ENCODE measurements at regions not wholly inside any gene's neighbourhood (a gene's known extent, or its start where the extent isn't known, plus 50 kb on each side); places are given as distances from the start of the nearest gene placed in this dataset.

GRCh38 chr7:67566101-67566500 lies 569.5 kb downstream of the TYW1 start:
- Histone ChIP-seq H3K9me3 (no peaks in the 10 kb centered on the region), H3K27ac (no peak overlapping the region), H3K4me3 (no peak overlapping the region), H3K27me3 (replicated peaks; ENCODE audit: insufficient read depth) (no peaks in the 10 kb centered on the region), H3K4me1 (ENCODE audit: control insufficient read depth in 1 of 2, low read depth in 2 of 2) (no peaks in the 10 kb centered on the region), H3K36me3 (no peaks in the 10 kb centered on the region)
- TF ChIP-seq CTCF (IDR thresholded peaks at IDR 0.05), result no peak
- DNase-seq (ENCODE audit: low spot score) (no peak), ATAC-seq (ENCODE audit: insufficient number of reproducible peaks, low FRiP score, low read depth) (no peak)

GRCh38 chr7:67571026-67571545 lies 574.5 kb downstream of the TYW1 start:
- no peak for TF ChIP-seq CTCF (IDR thresholded peaks at IDR 0.05)
- Histone ChIP-seq H3K4me3 (no peak overlapping the region), H3K4me1 (ENCODE audit: control insufficient read depth in 1 of 2, low read depth in 2 of 2) (no peaks in the 10 kb centered on the region), H3K27ac (no peak overlapping the region), H3K36me3 (no peaks in the 10 kb centered on the region), H3K9me3 (no peaks in the 10 kb centered on the region), H3K27me3 (replicated peaks; ENCODE audit: insufficient read depth) (no peaks in the 10 kb centered on the region)
- DNase-seq (ENCODE audit: low spot score), result no peak
- ATAC-seq (ENCODE audit: insufficient number of reproducible peaks, low FRiP score, low read depth), result no peak

GRCh38 chr7:67573639-67574038 lies 577.0 kb downstream of the TYW1 start:
- H3K36me3 ChIP-seq, result no peaks in the 10 kb centered on the region
- H3K4me1 ChIP-seq (ENCODE audit: control insufficient read depth in 1 of 2, low read depth in 2 of 2), result no peaks in the 10 kb centered on the region
- no peaks in the 10 kb centered on the region for H3K27me3 ChIP-seq (replicated peaks; ENCODE audit: insufficient read depth)
- DNase-seq (ENCODE audit: low spot score) (no peak), ATAC-seq (ENCODE audit: insufficient number of reproducible peaks, low FRiP score, low read depth) (no peak)
- no peak overlapping the region for H3K4me3 ChIP-seq
- no peaks in the 10 kb centered on the region for H3K9me3 ChIP-seq
- no peak overlapping the region for H3K27ac ChIP-seq
- TF ChIP-seq CTCF (IDR thresholded peaks at IDR 0.05), result no peak

GRCh38 chr7:67588631-67589030 lies 592.0 kb downstream of the TYW1 start:
- no peak for TF ChIP-seq CTCF (IDR thresholded peaks at IDR 0.05)
- H3K27me3 ChIP-seq (replicated peaks; ENCODE audit: insufficient read depth), result no peaks in the 10 kb centered on the region
- no peaks in the 10 kb centered on the region for H3K36me3 ChIP-seq
- H3K4me1 ChIP-seq (ENCODE audit: control insufficient read depth in 1 of 2, low read depth in 2 of 2), result no peaks in the 10 kb centered on the region
- peaks cover 6% of the 10 kb centered on the region for H3K9me3 ChIP-seq
- H3K4me3 ChIP-seq, result no peak overlapping the region
- ATAC-seq (ENCODE audit: insufficient number of reproducible peaks, low FRiP score, low read depth), result no peak
- no peak for DNase-seq (ENCODE audit: low spot score)
- H3K27ac ChIP-seq, result no peak overlapping the region

GRCh38 chr7:67589183-67589582 lies 592.5 kb downstream of the TYW1 start:
- no peak for ATAC-seq (ENCODE audit: insufficient number of reproducible peaks, low FRiP score, low read depth)
- no peak overlapping the region for H3K27ac ChIP-seq

More at GRCh38 chr7:67589183-67589582, 592.5 kb downstream of the TYW1 start:
- H3K27me3 ChIP-seq (replicated peaks; ENCODE audit: insufficient read depth), result no peaks in the 10 kb centered on the region
- H3K9me3 ChIP-seq, result peaks cover 6% of the 10 kb centered on the region
- no peaks in the 10 kb centered on the region for H3K4me1 ChIP-seq (ENCODE audit: control insufficient read depth in 1 of 2, low read depth in 2 of 2)
- DNase-seq (ENCODE audit: low spot score), result no peak
- H3K4me3 ChIP-seq, result no peak overlapping the region
- TF ChIP-seq CTCF (IDR thresholded peaks at IDR 0.05), result no peak
- no peaks in the 10 kb centered on the region for H3K36me3 ChIP-seq
